ENCODE measurements at regions not wholly inside any gene's neighbourhood (a gene's known extent, or its start where the extent isn't known, plus 50 kb on each side); places are given as distances from the start of the nearest gene placed in this dataset.

DNA sequence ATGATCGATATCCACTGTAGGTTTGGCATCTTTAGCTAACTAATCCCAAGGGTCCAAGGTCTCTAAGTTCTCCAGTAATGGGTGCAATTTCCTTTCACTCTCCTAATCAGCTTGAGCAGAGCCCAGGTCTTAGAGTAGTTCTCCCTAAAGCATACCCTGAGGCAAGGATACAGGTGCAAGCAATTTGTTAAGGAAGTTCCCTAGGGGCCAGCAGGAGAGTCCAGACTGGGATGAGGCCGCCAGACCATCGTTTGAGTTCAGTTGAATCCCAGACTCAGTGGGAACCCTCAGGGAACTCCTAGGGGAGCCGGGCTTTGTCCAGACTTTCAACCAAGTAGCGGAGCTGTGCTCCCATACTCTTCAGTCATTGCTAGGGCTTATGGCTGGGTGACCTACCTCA lies 835.4 kb upstream of the CDH2 start:
- in situ Hi-C loops (cut with HindIII; ENCODE audit: low pct_unique_long_range_greater_than_20kb, low sequenced_read_pairs) (no loop called here), intact Hi-C loops (cut with micrococcal nuclease; ENCODE audit: unreplicated experiment) (no loop called here)
- Histone ChIP-seq H3K4me1 (ENCODE audit: control insufficient read depth, insufficient read depth, low read length) (no peaks in the 10 kb centered on the region), H3K9me3 (ENCODE audit: control insufficient read depth, insufficient read depth, low read depth, low read length) (no peaks in the 10 kb centered on the region), H3K4me3 (ENCODE audit: low read depth in 2 of 2, low read length in 2 of 2) (no peak overlapping the region), H3K27me3 (ENCODE audit: control insufficient read depth, insufficient read depth, low read length) (no peaks in the 10 kb centered on the region), H3K27ac (ENCODE audit: low read length) (no peak overlapping the region), H3K36me3 (ENCODE audit: control insufficient read depth, insufficient read depth, low read length) (no peaks in the 10 kb centered on the region)
- ATAC-seq (no peak), DNase-seq (ENCODE audit: low read depth, low spot score) (no peak)
- POLR2A ChIA-PET, result no interaction called here
- no TSS peak for BruUV-seq (replicated peaks)
- TF ChIP-seq, protein P1, sequence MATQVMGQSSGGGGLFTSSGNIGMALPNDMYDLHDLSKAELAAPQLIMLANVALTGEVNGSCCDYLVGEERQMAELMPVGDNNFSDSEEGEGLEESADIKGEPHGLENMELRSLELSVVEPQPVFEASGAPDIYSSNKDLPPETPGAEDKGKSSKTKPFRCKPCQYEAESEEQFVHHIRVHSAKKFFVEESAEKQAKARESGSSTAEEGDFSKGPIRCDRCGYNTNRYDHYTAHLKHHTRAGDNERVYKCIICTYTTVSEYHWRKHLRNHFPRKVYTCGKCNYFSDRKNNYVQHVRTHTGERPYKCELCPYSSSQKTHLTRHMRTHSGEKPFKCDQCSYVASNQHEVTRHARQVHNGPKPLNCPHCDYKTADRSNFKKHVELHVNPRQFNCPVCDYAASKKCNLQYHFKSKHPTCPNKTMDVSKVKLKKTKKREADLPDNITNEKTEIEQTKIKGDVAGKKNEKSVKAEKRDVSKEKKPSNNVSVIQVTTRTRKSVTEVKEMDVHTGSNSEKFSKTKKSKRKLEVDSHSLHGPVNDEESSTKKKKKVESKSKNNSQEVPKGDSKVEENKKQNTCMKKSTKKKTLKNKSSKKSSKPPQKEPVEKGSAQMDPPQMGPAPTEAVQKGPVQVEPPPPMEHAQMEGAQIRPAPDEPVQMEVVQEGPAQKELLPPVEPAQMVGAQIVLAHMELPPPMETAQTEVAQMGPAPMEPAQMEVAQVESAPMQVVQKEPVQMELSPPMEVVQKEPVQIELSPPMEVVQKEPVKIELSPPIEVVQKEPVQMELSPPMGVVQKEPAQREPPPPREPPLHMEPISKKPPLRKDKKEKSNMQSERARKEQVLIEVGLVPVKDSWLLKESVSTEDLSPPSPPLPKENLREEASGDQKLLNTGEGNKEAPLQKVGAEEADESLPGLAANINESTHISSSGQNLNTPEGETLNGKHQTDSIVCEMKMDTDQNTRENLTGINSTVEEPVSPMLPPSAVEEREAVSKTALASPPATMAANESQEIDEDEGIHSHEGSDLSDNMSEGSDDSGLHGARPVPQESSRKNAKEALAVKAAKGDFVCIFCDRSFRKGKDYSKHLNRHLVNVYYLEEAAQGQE (IDR thresholded peaks at IDR 0.05; ENCODE audit: insufficient read depth in 1 of 2, low read depth in 2 of 2, low read length in 1 of 2), result no peak
- CTCF ChIA-PET, result no interaction called here

GRCh38 chr18:29009250-29009803 lies 832.4 kb upstream of the CDH2 start:
- BruUV-seq (replicated peaks), result no TSS peak
- Histone ChIP-seq H3K9me3 (ENCODE audit: control insufficient read depth, insufficient read depth, low read depth, low read length) (no peaks in the 10 kb centered on the region), H3K36me3 (ENCODE audit: control insufficient read depth, insufficient read depth, low read length) (no peaks in the 10 kb centered on the region), H3K4me1 (ENCODE audit: control insufficient read depth, insufficient read depth, low read length) (no peaks in the 10 kb centered on the region), H3K4me3 (ENCODE audit: low read depth in 2 of 2, low read length in 2 of 2) (no peak overlapping the region), H3K27ac (ENCODE audit: low read length) (no peak overlapping the region), H3K27me3 (ENCODE audit: control insufficient read depth, insufficient read depth, low read length) (no peaks in the 10 kb centered on the region)
- DNase-seq (ENCODE audit: low read depth, low spot score), result no peak
- in situ Hi-C loops (cut with HindIII; ENCODE audit: low pct_unique_long_range_greater_than_20kb, low sequenced_read_pairs), result no loop called here
- TF ChIP-seq SIN3A (IDR thresholded peaks at IDR 0.05; ENCODE audit: borderline replicate concordance, insufficient read depth, low read depth, low read length) (no peak), TCF7L2 (IDR thresholded peaks at IDR 0.05; ENCODE audit: low read depth, low read length) (no peak)
- ChIA-PET POLR2A (no interaction called here), CTCF (no interaction called here)
- intact Hi-C loops (cut with micrococcal nuclease; ENCODE audit: unreplicated experiment), result no loop called here
- no peak for ATAC-seq

- no peaks in the 10 kb centered on the region for H3K4me1 ChIP-seq (ENCODE audit: control insufficient read depth, insufficient read depth, low read length)
- ChIA-PET POLR2A (no interaction called here), CTCF (no interaction called here)
- in situ Hi-C loops (cut with HindIII; ENCODE audit: low pct_unique_long_range_greater_than_20kb, low sequenced_read_pairs), result no loop called here
- ATAC-seq (no peak), DNase-seq (ENCODE audit: low read depth, low spot score) (no peak)
- H3K36me3 ChIP-seq (ENCODE audit: control insufficient read depth, insufficient read depth, low read length), result no peaks in the 10 kb centered on the region
- TF ChIP-seq SIN3A (IDR thresholded peaks at IDR 0.05; ENCODE audit: borderline replicate concordance, insufficient read depth, low read depth, low read length) (no peak), TCF7L2 (IDR thresholded peaks at IDR 0.05; ENCODE audit: low read depth, low read length) (no peak), POLR2AphosphoS5 (IDR thresholded peaks at IDR 0.05; ENCODE audit: low read depth, low read length) (no peak)
- TF ChIP-seq, protein P1 (IDR thresholded peaks at IDR 0.05; ENCODE audit: insufficient read depth in 1 of 2, low read depth in 2 of 2, low read length in 1 of 2), result no peak
- TF ChIP-seq, protein P2, sequence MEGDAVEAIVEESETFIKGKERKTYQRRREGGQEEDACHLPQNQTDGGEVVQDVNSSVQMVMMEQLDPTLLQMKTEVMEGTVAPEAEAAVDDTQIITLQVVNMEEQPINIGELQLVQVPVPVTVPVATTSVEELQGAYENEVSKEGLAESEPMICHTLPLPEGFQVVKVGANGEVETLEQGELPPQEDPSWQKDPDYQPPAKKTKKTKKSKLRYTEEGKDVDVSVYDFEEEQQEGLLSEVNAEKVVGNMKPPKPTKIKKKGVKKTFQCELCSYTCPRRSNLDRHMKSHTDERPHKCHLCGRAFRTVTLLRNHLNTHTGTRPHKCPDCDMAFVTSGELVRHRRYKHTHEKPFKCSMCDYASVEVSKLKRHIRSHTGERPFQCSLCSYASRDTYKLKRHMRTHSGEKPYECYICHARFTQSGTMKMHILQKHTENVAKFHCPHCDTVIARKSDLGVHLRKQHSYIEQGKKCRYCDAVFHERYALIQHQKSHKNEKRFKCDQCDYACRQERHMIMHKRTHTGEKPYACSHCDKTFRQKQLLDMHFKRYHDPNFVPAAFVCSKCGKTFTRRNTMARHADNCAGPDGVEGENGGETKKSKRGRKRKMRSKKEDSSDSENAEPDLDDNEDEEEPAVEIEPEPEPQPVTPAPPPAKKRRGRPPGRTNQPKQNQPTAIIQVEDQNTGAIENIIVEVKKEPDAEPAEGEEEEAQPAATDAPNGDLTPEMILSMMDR (IDR thresholded peaks at IDR 0.05), result no peak
- no peaks in the 10 kb centered on the region for H3K9me3 ChIP-seq (ENCODE audit: control insufficient read depth, insufficient read depth, low read depth, low read length)
- no peak overlapping the region for H3K4me3 ChIP-seq (ENCODE audit: low read depth in 2 of 2, low read length in 2 of 2)
- H3K27me3 ChIP-seq (ENCODE audit: control insufficient read depth, insufficient read depth, low read length), result no peaks in the 10 kb centered on the region
- intact Hi-C loops (cut with micrococcal nuclease; ENCODE audit: unreplicated experiment), result no loop called here
- BruUV-seq (replicated peaks), result no TSS peak
- no peak overlapping the region for H3K27ac ChIP-seq (ENCODE audit: low read length)
Measured at GRCh38 chr18:29008809-29009208, 831.9 kb upstream of the CDH2 start.

Measured in Panc1 (cell line).